Neural progenitor cell (in vitro differentiated cells): ENCODE measurements at regions not wholly inside any gene's neighbourhood (a gene's known extent, or its start where the extent isn't known, plus 50 kb on each side); places are given as distances from the start of the nearest gene placed in this dataset.

ENCODE experiments used
- CTCF ChIP-seq: fragments of 200-600 bp; sonication (generic); IDR thresholded peaks from 2 replicates; pipeline ENCODE4 v1.5.1; 2017; ENCODE audit warnings: antibody characterized with exemption, mild to moderate bottlenecking
- EZH2 ChIP-seq: fragments of 200-600 bp; sonication (generic); IDR thresholded peaks from 2 replicates; pipeline ENCODE4 v1.6.1; 2017; ENCODE audit warnings: antibody characterized with exemption, mild to moderate bottlenecking, moderate library complexity

GRCh38 chr16:54696970-54697369 is 233.7 kb upstream of the IRX5 start:
- no peak for TF ChIP-seq CTCF
- no peak for TF ChIP-seq EZH2
